ENCODE measurements at regions not wholly inside any gene's neighbourhood (a gene's known extent, or its start where the extent isn't known, plus 50 kb on each side); places are given as distances from the start of the nearest gene placed in this dataset.

DNA sequence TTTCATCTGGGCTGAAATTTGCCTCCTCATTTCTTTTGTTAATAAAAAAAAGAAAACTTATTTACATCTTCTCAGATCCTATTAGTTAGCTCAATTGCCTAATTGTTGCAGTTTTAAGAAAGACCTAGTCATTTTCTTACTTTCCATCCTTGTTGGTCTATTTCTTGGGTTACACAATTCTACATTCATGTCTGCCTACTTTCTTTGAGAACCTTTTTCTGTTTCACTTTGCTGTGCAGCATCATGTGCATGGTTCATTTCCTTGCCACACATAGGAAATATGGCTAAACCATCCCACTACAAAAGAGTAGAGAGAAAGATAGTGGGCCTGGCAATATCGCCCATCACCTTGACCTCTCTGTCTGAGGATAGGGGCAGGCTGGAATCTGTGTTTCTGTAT is 780.7 kb upstream of the FANCL start:
- TF ChIP-seq CTCF (IDR thresholded peaks at IDR 0.05) = no peak
- TF ChIP-seq NR3C1 (IDR thresholded peaks at IDR 0.05) = no peak
- TF ChIP-seq HDAC2 (IDR thresholded peaks at IDR 0.05) = no peak
- no peak for TF ChIP-seq REST (IDR thresholded peaks at IDR 0.05)
- TF ChIP-seq POLR2A (IDR thresholded peaks at IDR 0.05; ENCODE audit: low read length) = no peak
- TF ChIP-seq JUN (IDR thresholded peaks at IDR 0.05) = no peak
- TF ChIP-seq CEBPB (IDR thresholded peaks at IDR 0.05) = no peak
- TF ChIP-seq ESRRA (IDR thresholded peaks at IDR 0.05; ENCODE audit: borderline replicate concordance, low read length) = no peak
- TF ChIP-seq MAX (IDR thresholded peaks at IDR 0.05) = no peak
- no peak for TF ChIP-seq RARB (CRISPR knock-in tag; IDR thresholded peaks at IDR 0.05)
- TF ChIP-seq, protein P1, sequence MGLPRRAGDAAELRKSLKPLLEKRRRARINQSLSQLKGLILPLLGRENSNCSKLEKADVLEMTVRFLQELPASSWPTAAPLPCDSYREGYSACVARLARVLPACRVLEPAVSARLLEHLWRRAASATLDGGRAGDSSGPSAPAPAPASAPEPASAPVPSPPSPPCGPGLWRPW (IDR thresholded peaks at IDR 0.05) = no peak
- no peak for TF ChIP-seq RAD21 (conservative IDR thresholded peaks at IDR 0.05 in 1 of 2, IDR thresholded peaks at IDR 0.05 in 1 of 2)
- no peak for TF ChIP-seq ZC3H11A (IDR thresholded peaks at IDR 0.05)

All from A549 (cell line).